ENCODE measurements at regions not wholly inside any gene's neighbourhood (a gene's known extent, or its start where the extent isn't known, plus 50 kb on each side); places are given as distances from the start of the nearest gene placed in this dataset.

DNA sequence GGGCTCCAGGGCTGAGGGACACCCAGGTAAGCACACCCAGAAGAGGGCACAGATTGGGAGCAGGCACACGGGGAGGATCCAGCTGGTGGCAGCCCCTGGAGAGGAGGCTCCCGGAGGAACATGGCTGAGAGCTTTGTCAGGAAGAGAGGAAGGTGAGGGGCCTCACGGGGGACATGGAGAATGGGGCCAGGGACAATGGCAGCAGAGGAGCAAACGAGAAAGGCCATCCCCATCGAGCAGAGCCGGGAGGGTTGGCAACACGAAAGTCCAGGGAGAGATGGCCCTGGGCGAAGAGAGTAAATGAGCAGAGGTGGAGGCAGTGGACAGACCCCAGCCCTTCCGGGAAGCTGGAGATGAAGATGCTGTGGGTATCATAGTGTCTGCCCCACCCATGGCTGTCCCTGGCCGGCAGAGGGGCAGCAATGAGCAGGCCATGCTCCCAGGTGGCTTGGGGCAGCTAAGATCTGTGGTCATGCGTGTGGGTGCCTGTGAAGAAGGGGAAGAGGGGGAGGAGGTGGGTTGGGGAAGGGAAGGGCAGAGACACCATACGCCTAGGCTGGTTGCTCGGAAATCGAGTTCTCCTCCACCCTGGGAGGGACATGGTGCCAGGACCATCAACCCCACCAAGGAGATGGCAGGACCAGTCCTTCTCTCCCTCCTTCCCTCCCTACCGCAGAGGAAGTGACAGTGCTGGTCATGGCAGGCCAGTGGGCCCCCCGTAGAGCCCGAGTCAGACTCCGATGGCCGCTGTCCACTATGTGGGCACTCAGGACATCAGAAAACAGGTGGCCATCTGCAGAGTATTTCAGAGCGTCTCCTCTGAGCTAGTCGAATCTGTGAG lies 191.7 kb downstream of the NDUFA10 start:
- BruUV-seq (replicated peaks) = no TSS peak
- RAD21 ChIA-PET (ENCODE audit: unreplicated experiment) = no interaction called here
- no peaks in the 10 kb centered on the region for H3K4me1 ChIP-seq (ENCODE audit: control insufficient read depth, insufficient read depth, low read length)
- no peaks in the 10 kb centered on the region for H4K20me1 ChIP-seq (ENCODE audit: control insufficient read depth, insufficient read depth)
- intact Hi-C loops (cut with micrococcal nuclease; ENCODE audit: unreplicated experiment) = no loop called here
- CTCF ChIA-PET = interaction anchor here (1.0 kb wide), 1 partner anchor 9 kb away, joined by 3 read pairs; no protein-coding TSS in a partner anchor
- H3K27ac ChIP-seq (ENCODE audit: control insufficient read depth, insufficient read depth) = no peak overlapping the region
- no peak overlapping the region for H3K4me3 ChIP-seq
- TF ChIP-seq FOXK2 (IDR thresholded peaks at IDR 0.05) (no peak), RB1 (IDR thresholded peaks at IDR 0.05; ENCODE audit: borderline replicate concordance) (no peak), MTA3 (IDR thresholded peaks at IDR 0.05; ENCODE audit: borderline replicate concordance, low read length) (no peak), KAT2A (conservative IDR thresholded peaks at IDR 0.05; ENCODE audit: control insufficient read depth, low read depth, low read length) (no peak), TCF3 (IDR thresholded peaks at IDR 0.05; ENCODE audit: borderline replicate concordance, insufficient read depth, low read depth, low read length) (no peak), NR2F1 (conservative IDR thresholded peaks at IDR 0.05) (no peak), EGR1 (IDR thresholded peaks at IDR 0.05; ENCODE audit: borderline replicate concordance in 1 of 2, low read depth in 2 of 2, low read length in 2 of 2) (no peak), GATAD2B (conservative IDR thresholded peaks at IDR 0.05; ENCODE audit: low read depth) (no peak), SMAD5 (IDR thresholded peaks at IDR 0.05; ENCODE audit: low read depth) (no peak), ZNF274 (IDR thresholded peaks at IDR 0.05; ENCODE audit: insufficient read depth, insufficient read length) (no peak), FOXM1 (IDR thresholded peaks at IDR 0.05; ENCODE audit: low read depth, low read length) (no peak)
- TF ChIP-seq, protein P1, sequence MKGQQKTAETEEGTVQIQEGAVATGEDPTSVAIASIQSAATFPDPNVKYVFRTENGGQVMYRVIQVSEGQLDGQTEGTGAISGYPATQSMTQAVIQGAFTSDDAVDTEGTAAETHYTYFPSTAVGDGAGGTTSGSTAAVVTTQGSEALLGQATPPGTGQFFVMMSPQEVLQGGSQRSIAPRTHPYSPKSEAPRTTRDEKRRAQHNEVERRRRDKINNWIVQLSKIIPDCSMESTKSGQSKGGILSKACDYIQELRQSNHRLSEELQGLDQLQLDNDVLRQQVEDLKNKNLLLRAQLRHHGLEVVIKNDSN (IDR thresholded peaks at IDR 0.05; ENCODE audit: borderline replicate concordance, extremely low read length, insufficient read depth, low read depth, low read length) = no peak
- TF ChIP-seq, protein P2, sequence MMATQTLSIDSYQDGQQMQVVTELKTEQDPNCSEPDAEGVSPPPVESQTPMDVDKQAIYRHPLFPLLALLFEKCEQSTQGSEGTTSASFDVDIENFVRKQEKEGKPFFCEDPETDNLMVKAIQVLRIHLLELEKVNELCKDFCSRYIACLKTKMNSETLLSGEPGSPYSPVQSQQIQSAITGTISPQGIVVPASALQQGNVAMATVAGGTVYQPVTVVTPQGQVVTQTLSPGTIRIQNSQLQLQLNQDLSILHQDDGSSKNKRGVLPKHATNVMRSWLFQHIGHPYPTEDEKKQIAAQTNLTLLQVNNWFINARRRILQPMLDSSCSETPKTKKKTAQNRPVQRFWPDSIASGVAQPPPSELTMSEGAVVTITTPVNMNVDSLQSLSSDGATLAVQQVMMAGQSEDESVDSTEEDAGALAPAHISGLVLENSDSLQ (IDR thresholded peaks at IDR 0.05) = no peak
- TF ChIP-seq, protein P3, sequence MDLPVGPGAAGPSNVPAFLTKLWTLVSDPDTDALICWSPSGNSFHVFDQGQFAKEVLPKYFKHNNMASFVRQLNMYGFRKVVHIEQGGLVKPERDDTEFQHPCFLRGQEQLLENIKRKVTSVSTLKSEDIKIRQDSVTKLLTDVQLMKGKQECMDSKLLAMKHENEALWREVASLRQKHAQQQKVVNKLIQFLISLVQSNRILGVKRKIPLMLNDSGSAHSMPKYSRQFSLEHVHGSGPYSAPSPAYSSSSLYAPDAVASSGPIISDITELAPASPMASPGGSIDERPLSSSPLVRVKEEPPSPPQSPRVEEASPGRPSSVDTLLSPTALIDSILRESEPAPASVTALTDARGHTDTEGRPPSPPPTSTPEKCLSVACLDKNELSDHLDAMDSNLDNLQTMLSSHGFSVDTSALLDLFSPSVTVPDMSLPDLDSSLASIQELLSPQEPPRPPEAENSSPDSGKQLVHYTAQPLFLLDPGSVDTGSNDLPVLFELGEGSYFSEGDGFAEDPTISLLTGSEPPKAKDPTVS (IDR thresholded peaks at IDR 0.05; ENCODE audit: low read depth, low read length) = no peak
- H3K9me3 ChIP-seq (replicated peaks; ENCODE audit: control insufficient read depth, insufficient read depth, low read length) = peaks cover 2% of the 10 kb centered on the region; the same call in 1 of the 3 replicates
- H3K9ac ChIP-seq (ENCODE audit: control insufficient read depth, insufficient read depth, low read length) = no peak overlapping the region
- H3K27me3 ChIP-seq (replicated peaks in 1 of 2; ENCODE audit: control insufficient read depth in 2 of 2, insufficient read depth in 2 of 2, low read length in 1 of 2) = no peaks in the 10 kb centered on the region
- no peak for ATAC-seq
- H2AFZ ChIP-seq (ENCODE audit: control insufficient read depth, low read depth, low read length) = no peak overlapping the region
- no peak for FAIRE-seq
- POLR2A ChIA-PET = no interaction called here
- H3K79me2 ChIP-seq (ENCODE audit: control insufficient read depth, insufficient read depth, low read length) = no peaks in the 10 kb centered on the region
- H3K4me2 ChIP-seq (ENCODE audit: control insufficient read depth, insufficient read depth) = no peak overlapping the region
- no peaks in the 10 kb centered on the region for H3K36me3 ChIP-seq (ENCODE audit: control insufficient read depth in 2 of 2, insufficient read depth in 2 of 2, low read length in 1 of 2)
- SMC1A ChIA-PET (ENCODE audit: uncharacterized antibody, unreplicated experiment) = no interaction called here
- DNase-seq (ENCODE audit: low read depth, low spot score) = no peak
- in situ Hi-C loops (cut with MboI) = no loop called here
- WGBS (ENCODE audit: insufficient coverage, insufficient replicate concordance, low lambda C conversion rate, missing lambda C conversion rate) = 35% methylated on average over 21 of the region's 21 CpGs

Data from GM12878 (cell line).